GM12878 (cell line): ENCODE measurements at regions not wholly inside any gene's neighbourhood (a gene's known extent, or its start where the extent isn't known, plus 50 kb on each side); places are given as distances from the start of the nearest gene placed in this dataset.

Experiments used
- ATAC-seq: fragments of 200-7000 bp; cut with Tn5 transposase; 3 replicates; pipeline ENCODE4 v1.9.1; 2020; ENCODE audit warnings: mild to moderate bottlenecking, moderate library complexity
- BruUV-seq: library from RNA; stranded (reverse); fragments of 400-500 nt; replicated peaks from 2 replicates; lab custom pipeline; 2021; lab: Mats Ljungman, UMichigan
- CTCF ChIA-PET: fragments of 300-600 bp; sonication (Branson Sonifier 250); formaldehyde crosslinking; extraction: SDS; loops from one replicate; lab custom pipeline; 2021; ENCODE audit warnings: inconsistent platforms; lab: Yijun Ruan, JAX
- POLR2A ChIA-PET: fragments of 350-600 bp; formaldehyde crosslinking; extraction: SDS; loops from one replicate; lab custom pipeline; 2021; ENCODE audit warnings: inconsistent platforms; lab: Charles Lee
- RAD21 ChIA-PET: fragments of 300-600 bp; sonication (Branson Sonifier 250); formaldehyde crosslinking; loops from one replicate; lab custom pipeline; 2023; ENCODE audit warnings: antibody characterized with exemption; ENCODE audit not compliant: unreplicated experiment; lab: Charles Lee
- SMC1A ChIA-PET: fragments of 300-600 bp; sonication (Branson Sonifier 250); formaldehyde crosslinking; loops from one replicate; lab custom pipeline; 2023; ENCODE audit not compliant: unreplicated experiment, uncharacterized antibody; lab: Charles Lee
- DNase-seq: peaks from one replicate; pipeline ENCODE4 v3.0.0-alpha.2; 2011; ENCODE audit warnings: low read depth, low spot score
- FAIRE-seq: peaks from 3 replicates; lab custom pipeline; 2011; peaks lifted over from hg19 to GRCh38; lab: Jason Lieb, UNC
- H2AFZ ChIP-seq: 2 replicates; pipeline ENCODE4 v1.6.0; 2011; ENCODE audit warnings: low read depth, low read length, control low read depth; ENCODE audit not compliant: control insufficient read depth
- H3K27ac ChIP-seq: 2 replicates; pipeline ENCODE4 v1.5.1; 2011; ENCODE audit warnings: control low read depth; ENCODE audit not compliant: control insufficient read depth, insufficient read depth
- H3K27me3 ChIP-seq, 2 experiments: replicated peaks in 1 of 2; 2 replicates each; pipeline versions ENCODE4 v1.6.0 to v1.6.1; 2011; ENCODE audit warnings: low read length in 1 of 2; ENCODE audit not compliant: control insufficient read depth in 2 of 2, insufficient read depth in 2 of 2
- H3K36me3 ChIP-seq, 2 experiments: 2 replicates each; pipeline ENCODE4 v1.5.1; 2011; ENCODE audit warnings: low read length in 1 of 2; ENCODE audit not compliant: control insufficient read depth in 2 of 2, insufficient read depth in 2 of 2
- H3K4me1 ChIP-seq: 2 replicates; pipeline ENCODE4 v1.6.1; 2011; ENCODE audit warnings: mild to moderate bottlenecking, low read length, moderate library complexity, mixed read lengths; ENCODE audit not compliant: control insufficient read depth, insufficient read depth
- H3K4me2 ChIP-seq: 2 replicates; pipeline ENCODE4 v1.6.0; 2011; ENCODE audit warnings: control low read depth; ENCODE audit not compliant: control insufficient read depth, insufficient read depth
- H3K4me3 ChIP-seq: fragments of 200-600 bp; sonication (generic); 2 replicates; pipeline ENCODE4 v1.5.1; 2016
- H3K79me2 ChIP-seq: 2 replicates; pipeline ENCODE4 v1.6.0; 2011; ENCODE audit warnings: low read length; ENCODE audit not compliant: control insufficient read depth, insufficient read depth
- H3K9ac ChIP-seq: 2 replicates; pipeline ENCODE4 v1.8.0; 2011; ENCODE audit warnings: low read length, control low read depth, mixed read lengths; ENCODE audit not compliant: control insufficient read depth, insufficient read depth
- H3K9me3 ChIP-seq: replicated peaks from 3 replicates; pipeline ENCODE4 v1.5.1; 2011; ENCODE audit warnings: mild to moderate bottlenecking, low read length; ENCODE audit not compliant: control insufficient read depth, insufficient read depth
- H4K20me1 ChIP-seq: 2 replicates; pipeline ENCODE4 v1.6.0; 2011; ENCODE audit not compliant: control insufficient read depth, insufficient read depth
- ATF7 ChIP-seq: fragments of 450-650 bp; IDR thresholded peaks from 2 replicates; pipeline ENCODE4 v1.6.1; 2016; ENCODE audit warnings: low read depth, mild to moderate bottlenecking
- BACH1 ChIP-seq: fragments of 450-650 bp; IDR thresholded peaks from 2 replicates; pipeline ENCODE4 v1.6.1; 2017; ENCODE audit warnings: mild to moderate bottlenecking, borderline replicate concordance
- BHLHE40 ChIP-seq, 2 experiments: fragments of 450-650 bp in 1 of 2; IDR thresholded peaks; 2 replicates each; pipeline ENCODE4 v1.6.1; 2011 to 2017; ENCODE audit warnings: low read depth in 2 of 2, borderline replicate concordance in 1 of 2, improper control_type of control experiment in 1 of 2, low read length in 1 of 2, mild to moderate bottlenecking in 1 of 2
- CEBPB ChIP-seq, 2 experiments: fragments of 150-350 bp in 1 of 2; IDR thresholded peaks; 2 replicates each; pipeline ENCODE4 v1.6.1; 2012 to 2014; ENCODE audit warnings: low read depth in 2 of 2, low read length in 2 of 2, borderline replicate concordance in 1 of 2, inconsistent platforms in 1 of 2
- IRF4 ChIP-seq: IDR thresholded peaks from 2 replicates; pipeline ENCODE4 v1.6.1; 2011; ENCODE audit warnings: low read depth, low read length
- NR2F1 ChIP-seq: fragments of 450-650 bp; conservative IDR thresholded peaks from 2 replicates; pipeline ENCODE4 v1.6.1; 2017; ENCODE audit warnings: mild to moderate bottlenecking
- RFX5 ChIP-seq: IDR thresholded peaks from 2 replicates; pipeline ENCODE4 v1.6.1; 2011; ENCODE audit warnings: low read depth, low read length, improper control_type of control experiment
- SMAD5 ChIP-seq: IDR thresholded peaks from 2 replicates; pipeline ENCODE4 v1.6.1; 2016; ENCODE audit warnings: antibody characterized with exemption, low read depth
- SMC3 ChIP-seq: IDR thresholded peaks from 2 replicates; pipeline ENCODE4 v1.6.1; 2011; ENCODE audit warnings: low read length, improper control_type of control experiment, borderline replicate concordance
- ZNF384 ChIP-seq: IDR thresholded peaks from 2 replicates; pipeline ENCODE4 v1.6.1; 2012; ENCODE audit warnings: low read depth, mild to moderate bottlenecking, low read length, improper control_type of control experiment, borderline replicate concordance
- WGBS: methylation state at CpG from one replicate; pipeline ENCODE4 v1.1.6; 2016; ENCODE audit warnings: low lambda C conversion rate; ENCODE audit not compliant: insufficient replicate concordance, insufficient coverage; ENCODE audit errors: missing lambda C conversion rate; 5-methylcytosine and 5-hydroxymethylcytosine counted together
- in situ Hi-C: fragments of 300-500 bp; cut with MboI; formaldehyde crosslinking; loops from 9 replicates; pipeline ENCODE4 v1.14.3; 2018; ENCODE audit warnings: mixed read lengths
- intact Hi-C: fragments of 100-400 bp; cut with micrococcal nuclease; formaldehyde crosslinking; loops from one replicate; pipeline ENCODE4 v1.14.2; 2022; ENCODE audit not compliant: unreplicated experiment

DNA sequence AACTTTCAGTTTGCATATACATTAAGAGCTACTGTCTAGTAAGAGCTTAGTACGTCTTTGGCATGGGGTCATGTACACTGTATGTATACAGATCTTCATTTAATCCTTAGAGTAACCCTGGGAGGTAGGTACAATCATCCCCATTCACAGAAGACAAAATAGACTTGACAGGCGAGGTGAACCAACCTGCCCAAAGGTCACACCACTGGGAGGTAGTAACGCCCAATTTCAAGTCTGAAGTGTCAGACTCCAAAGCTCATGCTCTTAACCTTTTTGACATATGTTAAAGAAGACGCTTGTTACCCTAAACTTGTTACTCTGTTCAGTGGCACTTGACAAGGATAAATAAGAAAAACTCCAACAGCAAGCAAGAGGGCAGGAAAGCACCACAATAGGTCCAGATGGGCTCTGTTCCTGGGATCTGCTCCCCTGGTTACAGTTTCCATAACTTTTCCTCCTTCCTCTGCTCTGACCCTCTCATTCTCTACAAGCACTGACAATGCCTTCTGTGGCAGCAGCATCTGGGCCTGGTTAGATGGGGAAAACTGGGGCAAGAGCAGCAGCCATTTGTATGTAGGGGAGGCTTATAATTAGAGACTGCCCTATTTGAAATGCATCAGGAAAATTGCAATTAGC lies 64.7 kb upstream of the SERTAD2 start:
- in situ Hi-C loops, result no loop called here
- Histone ChIP-seq H3K79me2 (peaks cover 10% of the 10 kb centered on the region), H3K36me3 (no peaks in the 10 kb centered on the region), H4K20me1 (no peaks in the 10 kb centered on the region), H2AFZ (no peak overlapping the region), H3K27me3 (no peaks in the 10 kb centered on the region), H3K4me3 (no peak overlapping the region), H3K4me2 (no peak overlapping the region), H3K27ac (no peak overlapping the region), H3K9ac (no peak overlapping the region), H3K4me1 (no peaks in the 10 kb centered on the region), H3K9me3 (no peaks in the 10 kb centered on the region)
- RAD21 ChIA-PET, result interaction anchor here (0.9 to 2.3 kb wide), 7 partner anchors 9 to 195 kb away, joined by 3 to 10 read pairs (median 3); partner anchors contain the start of gene SERTAD2
- POLR2A ChIA-PET, result interaction anchor here (0.6 to 2.0 kb wide), 5 partner anchors 9 to 63 kb away, joined by 3 to 6 read pairs (median 4); no protein-coding TSS in a partner anchor
- TF ChIP-seq NR2F1 (peak; percentile 41; the same call in 1 of the 2 replicates), SMC3 (no peak)
- BruUV-seq, result no TSS peak
- intact Hi-C loops, result no loop called here
- CTCF ChIA-PET, result interaction anchor here (0.9 to 1.2 kb wide), 3 partner anchors 14 to 388 kb away, joined by 3 to 4 read pairs (median 3); no protein-coding TSS in a partner anchor
- SMC1A ChIA-PET, result interaction anchor here (1.0 to 12.7 kb wide), 4 partner anchors 9 to 16 kb away, joined by 3 to 105 read pairs (median 8); no protein-coding TSS in a partner anchor
- 95% methylated on average over 4 of the region's 4 CpGs for WGBS
- peak; percentile 34; the same call in 1 of the 3 replicates for ATAC-seq
- no peak for DNase-seq
- no peak for FAIRE-seq

DNA sequence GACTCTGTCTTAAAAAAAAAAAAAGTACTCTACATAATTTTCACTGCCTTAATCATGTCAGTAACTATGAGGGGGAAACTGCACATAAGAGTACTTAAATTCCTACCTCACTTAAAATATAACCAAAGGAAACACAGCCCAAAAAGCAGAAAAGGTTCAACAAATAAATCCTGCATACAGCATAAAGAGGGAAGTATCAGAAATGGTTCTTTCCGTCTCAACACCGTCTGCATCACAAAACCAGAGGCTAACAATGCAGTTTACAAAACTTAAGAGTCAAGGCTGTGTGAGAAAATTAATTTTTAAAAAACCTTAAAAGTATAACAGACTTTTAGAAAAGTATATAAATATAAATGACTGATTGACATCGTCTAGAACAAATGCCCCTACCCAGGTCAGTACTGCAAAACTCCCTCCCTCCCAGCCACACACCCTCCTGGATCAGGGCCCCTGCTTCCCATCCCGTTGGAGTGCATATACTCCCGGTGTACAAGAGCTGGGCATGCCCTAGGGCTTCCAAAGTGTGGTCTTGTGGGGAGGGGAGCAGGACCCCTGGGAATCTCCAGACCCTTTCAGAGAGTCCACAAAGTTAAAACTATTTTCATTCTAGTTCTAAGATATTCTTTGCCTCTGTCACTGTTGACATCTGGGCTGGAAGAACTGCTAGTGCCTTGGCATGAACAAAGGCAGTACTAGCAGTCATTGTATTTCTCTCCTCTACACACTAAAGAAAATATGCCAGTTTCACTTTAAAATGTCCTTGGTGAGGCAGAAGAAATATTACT lies 67.0 kb upstream of the SERTAD2 start:
- Histone ChIP-seq H2AFZ (no peak overlapping the region), H3K4me3 (no peak overlapping the region), H3K4me2 (no peak overlapping the region), H3K9me3 (no peaks in the 10 kb centered on the region), H3K36me3 (no peaks in the 10 kb centered on the region), H3K9ac (no peak overlapping the region), H3K79me2 (peaks cover 18% of the 10 kb centered on the region), H3K27ac (no peak overlapping the region), H3K4me1 (peaks cover 14% of the 10 kb centered on the region), H4K20me1 (no peaks in the 10 kb centered on the region), H3K27me3 (no peaks in the 10 kb centered on the region)
- ChIA-PET POLR2A (interaction anchor here (0.8 to 1.5 kb wide), 5 partner anchors 8 to 69 kb away, joined by 3 to 12 read pairs (median 4); no protein-coding TSS in a partner anchor), RAD21 (interaction anchor here (4.0 to 7.7 kb wide), 2 partner anchors 16 to 72 kb away, joined by 23 to 212 read pairs; partner anchors contain the start of gene SERTAD2), SMC1A (interaction anchor here (1.3 to 35.8 kb wide), 6 partner anchors 16 to 104 kb away, joined by 4 to 945 read pairs (median 55); partner anchors contain the start of gene SERTAD2), CTCF (interaction anchor here (1.9 kb wide), 1 partner anchor 22 kb away, joined by 5 read pairs; no protein-coding TSS in a partner anchor)
- DNase-seq (no peak), ATAC-seq (no peak), FAIRE-seq (no peak)
- intact Hi-C loops, result no loop called here
- in situ Hi-C loops, result no loop called here
- WGBS, result 75% methylated on average over 5 of the region's 5 CpGs
- no TSS peak for BruUV-seq
- TF ChIP-seq ZNF384 (no peak), RFX5 (no peak), SMAD5 (no peak), IRF4 (no peak), BACH1 (no peak), BHLHE40 (IDR thresholded peaks at IDR 0.05; ENCODE audit: borderline replicate concordance in 1 of 2, low read depth in 2 of 2, low read length in 1 of 2) (no peak), ATF7 (no peak), CEBPB (IDR thresholded peaks at IDR 0.05; ENCODE audit: borderline replicate concordance in 1 of 2, low read depth in 2 of 2, low read length in 2 of 2) (no peak)
